ENCODE measurements at regions not wholly inside any gene's neighbourhood (a gene's known extent, or its start where the extent isn't known, plus 50 kb on each side); places are given as distances from the start of the nearest gene placed in this dataset.
A peak's percentile ranks its signal among the peaks of the same experiment; 100 is the strongest.

DNA sequence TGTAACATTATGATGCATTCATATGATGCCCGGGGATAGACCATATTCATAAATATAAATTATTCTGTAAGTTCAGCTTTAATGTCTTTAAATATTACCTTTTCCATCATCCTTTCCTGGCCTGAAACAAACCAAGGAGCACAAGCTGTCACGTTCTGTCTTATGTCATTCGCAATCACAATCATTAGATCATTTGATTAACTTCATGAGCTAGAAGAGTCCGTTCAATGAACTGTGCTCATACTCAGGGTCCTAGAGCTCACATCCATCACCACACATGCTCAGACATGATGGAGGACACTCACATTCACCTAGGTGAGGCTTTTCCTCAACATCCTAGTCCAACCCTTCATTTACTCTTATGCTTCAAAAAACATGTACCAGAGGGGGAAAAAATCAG is 599.0 kb upstream of the ID2 start:
- DNase-seq (ENCODE audit: insufficient read length, low spot score) (no peak), FAIRE-seq (no peak)

DNA sequence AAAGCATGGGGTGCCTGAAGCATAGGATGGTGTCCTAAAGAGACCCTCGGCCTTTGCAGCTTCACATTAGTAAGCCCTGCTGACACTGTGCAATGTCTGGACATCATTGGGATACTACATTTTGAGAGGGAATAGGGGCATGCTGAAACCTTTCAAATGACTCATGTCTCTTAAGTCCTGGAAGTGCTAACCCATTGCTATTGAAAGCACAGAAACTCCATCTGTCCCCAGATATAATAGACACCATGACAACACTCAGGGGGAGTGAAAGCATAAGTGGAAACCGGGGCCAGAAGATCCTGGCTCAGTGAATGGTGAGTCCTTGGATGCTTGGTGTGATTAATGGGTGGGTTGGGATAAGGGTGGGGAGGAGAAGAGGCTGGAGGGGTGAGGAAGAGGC is 595.5 kb upstream of the ID2 start:
- DNase-seq (ENCODE audit: insufficient read length, low spot score): no peak
- FAIRE-seq: no peak

GRCh38 chr2:8086796-8087479 is 594.9 kb upstream of the ID2 start:
- DNase-seq (ENCODE audit: insufficient read length, low spot score): no peak

DNA sequence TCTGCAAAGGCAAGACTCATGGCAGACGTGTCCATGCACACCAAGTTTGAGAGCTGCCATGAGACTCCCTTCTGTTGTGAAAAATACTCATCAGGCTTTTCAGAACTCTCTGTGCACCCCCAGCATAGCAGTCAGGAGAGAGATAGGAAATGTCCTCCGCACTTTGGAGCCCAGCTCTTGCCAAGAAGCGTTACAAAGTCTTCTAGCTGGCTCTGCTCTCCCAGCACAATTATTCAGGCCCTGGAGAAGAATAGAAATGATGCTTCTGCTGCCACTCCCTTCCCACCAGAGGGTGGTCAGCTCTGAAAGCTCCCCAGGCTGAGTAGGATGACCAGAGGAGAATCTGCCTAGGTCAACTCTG is 594.4 kb upstream of the ID2 start:
- no peak for FAIRE-seq
- DNase-seq (ENCODE audit: insufficient read length, low spot score): no peak

More at GRCh38 chr2:8086796-8087479, 594.9 kb upstream of the ID2 start:
- FAIRE-seq: no peak

DNA sequence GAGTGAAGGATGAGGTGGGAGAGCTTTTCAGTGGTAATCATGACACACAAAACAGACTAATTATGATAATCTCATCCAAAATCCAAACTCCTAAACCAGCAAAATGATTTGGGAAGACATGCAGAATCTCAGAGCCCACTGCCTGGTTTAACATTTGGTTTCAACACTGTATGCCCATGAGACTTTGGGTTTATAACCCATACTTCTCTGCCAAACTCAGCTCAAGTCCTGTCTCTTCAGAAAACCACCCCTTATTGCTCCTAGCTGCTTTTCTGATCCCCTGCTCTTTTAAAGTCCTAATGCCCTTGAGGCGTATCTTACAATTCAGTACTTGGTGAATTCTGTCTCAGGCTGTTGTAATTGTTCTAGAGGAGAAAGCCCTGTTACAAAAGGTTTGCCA is 593.0 kb upstream of the ID2 start:
- FAIRE-seq (no peak), DNase-seq (ENCODE audit: insufficient read length, low spot score) (no peak)

DNA sequence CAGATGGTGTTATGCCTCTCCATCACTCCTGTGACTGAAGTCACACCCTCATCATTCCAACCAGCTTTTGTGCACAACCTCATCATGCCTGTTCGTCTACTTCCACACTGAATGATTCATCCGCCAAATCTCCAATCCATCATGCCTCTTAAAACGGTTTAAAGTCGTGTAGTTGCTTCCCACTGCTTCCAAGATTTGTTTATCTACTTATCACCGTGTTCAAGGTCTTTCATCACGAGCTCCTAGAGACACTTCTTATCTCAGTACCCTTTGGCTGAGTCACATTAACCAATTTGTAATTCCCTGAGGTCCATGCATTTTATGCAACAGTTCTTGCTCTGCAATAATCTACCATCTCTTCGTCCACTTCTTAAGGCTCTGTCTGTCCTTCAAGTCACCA is 592.3 kb upstream of the ID2 start:
- no peak for DNase-seq (ENCODE audit: insufficient read length, low spot score)
- no peak for FAIRE-seq

- DNase-seq (ENCODE audit: insufficient read length, low spot score) (no peak), FAIRE-seq (peak; percentile 48)
Observed at GRCh38 chr2:8090748-8091700, 590.8 kb upstream of the ID2 start.

DNA sequence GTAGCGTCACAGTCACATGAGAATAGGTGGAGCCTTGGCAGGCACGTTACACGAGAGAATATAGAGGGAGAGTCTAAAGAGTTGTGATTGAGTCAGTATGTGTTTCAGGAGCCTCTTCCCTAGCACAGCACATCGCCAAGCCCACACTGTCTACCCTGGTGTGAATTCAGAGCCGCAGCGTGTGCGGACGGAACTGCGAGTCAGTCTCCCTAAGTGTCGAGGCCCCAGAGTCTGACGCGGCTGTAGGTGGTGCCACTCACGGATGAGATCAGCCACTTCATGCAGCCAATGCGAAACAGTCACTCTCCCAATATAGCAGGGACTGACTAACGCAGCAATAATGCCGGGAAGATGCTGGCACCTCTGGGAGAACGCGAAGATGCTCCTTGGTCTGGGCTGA is 587.3 kb upstream of the ID2 start:
- DNase-seq (ENCODE audit: insufficient read length, low spot score) (no peak), FAIRE-seq (no peak)

GRCh38 chr2:8095978-8096377 is 585.9 kb upstream of the ID2 start:
- FAIRE-seq (no peak), DNase-seq (ENCODE audit: insufficient read length, low spot score) (no peak)

- no peak for DNase-seq (ENCODE audit: insufficient read length, low spot score)
- FAIRE-seq: no peak
Observed at GRCh38 chr2:8096484-8096883, 585.4 kb upstream of the ID2 start.

- FAIRE-seq: no peak
Observed at GRCh38 chr2:8098476-8099266, 583.2 kb upstream of the ID2 start.

GRCh38 chr2:8099267-8099582 is 582.6 kb upstream of the ID2 start:
- DNase-seq (ENCODE audit: insufficient read length, low spot score) (no peak), FAIRE-seq (no peak)

More at GRCh38 chr2:8098476-8099266, 583.2 kb upstream of the ID2 start:
- DNase-seq (ENCODE audit: insufficient read length, low spot score): no peak

- FAIRE-seq: no peak
- DNase-seq (ENCODE audit: insufficient read length, low spot score): no peak
Observed at GRCh38 chr2:8101614-8102277, 580.1 kb upstream of the ID2 start.

GRCh38 chr2:8102470-8102869 is 579.4 kb upstream of the ID2 start:
- DNase-seq (ENCODE audit: insufficient read length, low spot score) (no peak), FAIRE-seq (no peak)

GRCh38 chr2:8103085-8103708 is 578.7 kb upstream of the ID2 start:
- no peak for DNase-seq (ENCODE audit: insufficient read length, low spot score)
- no peak for FAIRE-seq

DNA sequence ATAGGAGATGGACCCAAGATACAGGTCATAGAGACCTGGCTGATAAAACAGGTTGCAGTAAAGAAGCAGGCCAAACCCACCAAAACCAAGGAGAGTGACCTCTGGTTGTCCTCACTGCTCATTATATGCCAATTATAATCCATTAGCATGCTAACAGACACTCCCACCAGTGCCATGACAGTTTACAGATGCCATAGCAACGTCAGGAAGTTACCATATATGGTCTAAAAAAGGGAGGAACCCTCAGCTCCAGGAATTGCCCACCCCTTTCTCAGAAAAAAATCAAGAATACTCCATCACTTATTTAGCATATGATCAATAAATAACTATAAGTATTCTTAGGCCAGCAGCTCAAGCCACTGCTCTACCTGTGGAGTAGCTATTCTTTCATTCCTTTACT is 574.7 kb upstream of the ID2 start:
- no peak for FAIRE-seq
- no peak for DNase-seq (ENCODE audit: insufficient read length, low spot score)

DNA sequence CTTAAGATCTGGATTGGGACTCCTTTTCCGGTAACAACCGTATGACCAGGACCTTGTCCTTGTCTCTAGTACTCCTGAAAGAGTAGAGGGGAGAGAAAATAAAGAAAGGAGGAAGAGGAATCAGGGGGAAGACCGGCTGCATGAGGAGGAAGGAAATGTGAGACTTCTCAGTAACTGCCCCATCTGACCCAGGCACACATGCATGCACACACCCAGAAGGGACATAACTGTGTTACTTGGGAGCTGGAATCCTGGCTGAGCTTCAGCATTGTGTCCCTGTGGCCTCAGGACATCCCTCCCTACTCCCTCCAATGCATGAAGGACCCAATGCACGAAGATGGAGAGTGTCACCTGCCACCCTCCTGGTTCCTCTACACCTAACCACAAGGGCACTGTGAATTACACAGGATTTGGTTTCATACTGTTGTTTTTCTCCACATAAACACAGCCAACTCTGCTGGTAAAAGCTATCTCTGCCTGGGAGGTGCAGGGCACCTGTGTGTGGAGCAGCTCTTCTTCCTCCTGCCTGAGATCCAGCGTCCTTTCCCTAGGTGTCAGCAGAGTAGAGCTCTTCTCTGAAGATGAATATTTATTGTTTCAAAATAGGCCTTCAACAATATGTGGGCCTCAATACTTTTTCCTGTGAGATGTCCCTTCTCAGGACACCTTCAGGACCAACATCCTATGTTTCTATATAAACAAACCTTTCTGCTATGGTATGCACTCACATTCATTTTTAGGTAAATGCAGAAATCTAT is 574.1 kb upstream of the ID2 start:
- DNase-seq (ENCODE audit: insufficient read length, low spot score) (no peak), FAIRE-seq (no peak)

DNA sequence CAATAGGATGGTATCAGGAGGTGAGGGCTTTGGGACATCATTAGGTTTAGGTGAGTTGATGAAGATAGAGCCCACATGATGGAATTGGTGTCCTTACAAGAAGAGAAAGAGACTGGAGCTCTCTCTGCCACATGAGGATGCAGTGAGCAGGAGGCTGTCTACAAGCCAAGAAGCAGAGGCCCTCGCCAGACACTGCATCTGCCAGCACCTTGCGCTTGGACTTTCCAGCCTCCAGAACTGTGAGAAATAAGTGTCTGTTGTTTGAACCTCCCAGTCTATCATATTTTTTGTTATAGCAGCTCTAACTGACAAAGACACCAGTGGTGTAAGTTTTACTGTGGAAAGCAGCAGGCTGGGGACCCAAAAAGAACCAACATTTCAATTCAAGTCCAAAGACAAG is 571.1 kb upstream of the ID2 start:
- DNase-seq (ENCODE audit: insufficient read length, low spot score) (no peak), FAIRE-seq (no peak)

DNA sequence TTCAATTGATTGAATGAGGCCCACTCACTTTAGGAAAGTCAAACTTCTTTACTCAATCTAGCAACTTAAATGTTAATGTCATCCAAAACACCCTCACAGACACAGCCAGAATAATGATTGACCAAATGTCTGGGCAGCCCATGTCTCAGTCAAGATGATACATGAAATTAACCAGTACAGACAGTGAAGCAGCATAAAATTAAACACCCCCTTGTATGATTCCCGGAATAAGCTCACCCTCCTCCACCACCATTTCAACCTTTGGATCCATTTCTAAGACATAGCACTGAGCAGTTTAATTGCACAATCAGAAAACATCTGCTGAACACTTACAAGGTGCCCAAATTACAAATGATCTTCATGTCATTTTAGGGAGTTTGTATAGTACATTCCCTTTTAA is 570.7 kb upstream of the ID2 start:
- no peak for FAIRE-seq
- no peak for DNase-seq (ENCODE audit: insufficient read length, low spot score)

DNA sequence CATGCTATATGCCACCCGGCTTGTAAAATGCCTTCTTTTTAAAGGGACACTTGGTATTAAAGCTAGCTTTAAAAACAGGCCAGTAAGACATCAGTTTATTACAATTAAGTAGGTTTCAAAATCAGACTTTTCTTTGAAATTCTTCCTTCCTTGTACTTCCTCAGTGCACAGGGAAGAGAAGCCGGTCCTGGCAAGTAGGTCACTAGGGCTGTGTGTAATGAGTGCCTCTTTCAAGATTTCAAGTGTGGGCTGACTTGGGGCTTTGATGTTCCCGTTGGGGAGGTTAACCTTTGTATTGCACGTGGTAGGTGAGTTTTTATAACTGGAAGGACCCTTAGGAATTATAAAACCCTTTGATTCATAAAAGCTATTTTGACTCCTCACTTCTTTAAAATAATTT is 566.4 kb upstream of the ID2 start:
- FAIRE-seq: no peak
- no peak for DNase-seq (ENCODE audit: insufficient read length, low spot score)

Measured in GM19239 (cell line).